Pancreas (tissue), 10 donors: ENCODE measurements at regions not wholly inside any gene's neighbourhood (a gene's known extent, or its start where the extent isn't known, plus 50 kb on each side); places are given as distances from the start of the nearest gene placed in this dataset.

Source experiments
- ATAC-seq, 4 donors: fragments of 200-7000 bp; cut with Tn5 transposase; one replicate each; pipeline versions ENCODE4 v1.8.0 to v1.9.1; 2020; ENCODE audit warnings: mild to moderate bottlenecking in 4 of 4, moderate library complexity in 4 of 4
- DNase-seq, 6 donors: peaks; one replicate each; pipeline ENCODE4 v3.0.0-alpha.2; 2020
- FAIRE-seq: peaks from 2 replicates; lab custom pipeline; 2012; peaks lifted over from hg19 to GRCh38; lab: Jason Lieb, UNC
- H3K27ac ChIP-seq, 4 donors: fragments of 200-600 bp; sonication (generic); 1 replicate in 3 of 4; 2 replicates in 1 of 4; pipeline versions ENCODE4 v1.5.0 to v1.8.0; 2020
- H3K27me3 ChIP-seq, 4 donors: fragments of 200-600 bp; one replicate each; pipeline ENCODE4 v1.8.0; 2021
- H3K36me3 ChIP-seq, 3 donors: fragments of 200-600 bp; sonication (generic) in 1 of 3; one replicate each; pipeline versions ENCODE4 v1.5.0 to v1.8.0; 2020 to 2021
- H3K4me1 ChIP-seq, 3 donors: fragments of 200-600 bp; one replicate each; pipeline ENCODE4 v1.8.0; 2021
- H3K4me3 ChIP-seq, 4 donors: fragments of 200-600 bp; sonication (generic) in 2 of 4; one replicate each; pipeline versions ENCODE4 v1.5.0 to v1.8.0; 2020 to 2021
- H3K9me3 ChIP-seq, 4 donors: fragments of 200-600 bp; one replicate each; pipeline ENCODE4 v1.8.0; 2021
- WGBS, 2 donors: extraction: QIAGEN DNeasy Blood & Tissue Kit; methylation state at CpG; one replicate each; pipeline ENCODE4 v1.1.7; 2013; 5-methylcytosine and 5-hydroxymethylcytosine counted together
- intact Hi-C, 3 donors: fragments of 100-400 bp; cut with DNase I; formaldehyde crosslinking; loops; one replicate each; pipeline versions ENCODE4 v1.11.1 to v1.14.2; 2022
- TF ChIP-seq, protein P1 (sequence below), 4 donors: fragments of 200-600 bp; sonication (generic) in 3 of 4; IDR thresholded peaks; one replicate each; pipeline versions ENCODE4 v1.5.0 to v1.8.0; 2021; ENCODE audit warnings: antibody characterized with exemption in 4 of 4
- donor health status: healthy with polysubstance abuse.
- donor health status: DM: no; HTN: no; CAD: no; lungs with moderate emphysema.
- donor health status: DM: no; HTN: no; CAD: no.
- donor health status: control.
- donor health status: control.
- donor health status: Bipolar disorder and iron deficiency.
- donor health status: DM: yes; HTN: yes; CAD: no.
- donor health status: DM: no; HTN: no; CAD: no.
- donor health status: DM: no; HTN: no; CAD: no.
- donor health status: DM: yes; HTN: yes; CAD: no.

- Histone ChIP-seq H3K4me1 (no peaks in the 10 kb centered on the region), H3K36me3 (no peaks in the 10 kb centered on the region), H3K27ac (no peak overlapping the region), H3K27me3 (no peaks in the 10 kb centered on the region), H3K4me3 (no peak overlapping the region), H3K9me3 (no peaks in the 10 kb centered on the region)
- DNase-seq, result no peak
- intact Hi-C loops, result no loop called here
- ATAC-seq, result no peak
- FAIRE-seq, result no peak
- TF ChIP-seq, protein P1, sequence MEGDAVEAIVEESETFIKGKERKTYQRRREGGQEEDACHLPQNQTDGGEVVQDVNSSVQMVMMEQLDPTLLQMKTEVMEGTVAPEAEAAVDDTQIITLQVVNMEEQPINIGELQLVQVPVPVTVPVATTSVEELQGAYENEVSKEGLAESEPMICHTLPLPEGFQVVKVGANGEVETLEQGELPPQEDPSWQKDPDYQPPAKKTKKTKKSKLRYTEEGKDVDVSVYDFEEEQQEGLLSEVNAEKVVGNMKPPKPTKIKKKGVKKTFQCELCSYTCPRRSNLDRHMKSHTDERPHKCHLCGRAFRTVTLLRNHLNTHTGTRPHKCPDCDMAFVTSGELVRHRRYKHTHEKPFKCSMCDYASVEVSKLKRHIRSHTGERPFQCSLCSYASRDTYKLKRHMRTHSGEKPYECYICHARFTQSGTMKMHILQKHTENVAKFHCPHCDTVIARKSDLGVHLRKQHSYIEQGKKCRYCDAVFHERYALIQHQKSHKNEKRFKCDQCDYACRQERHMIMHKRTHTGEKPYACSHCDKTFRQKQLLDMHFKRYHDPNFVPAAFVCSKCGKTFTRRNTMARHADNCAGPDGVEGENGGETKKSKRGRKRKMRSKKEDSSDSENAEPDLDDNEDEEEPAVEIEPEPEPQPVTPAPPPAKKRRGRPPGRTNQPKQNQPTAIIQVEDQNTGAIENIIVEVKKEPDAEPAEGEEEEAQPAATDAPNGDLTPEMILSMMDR (IDR thresholded peaks at IDR 0.05), result no peak
Measured at GRCh38 chr6:8583291-8583690, 147.9 kb upstream of the SLC35B3 start.

DNA sequence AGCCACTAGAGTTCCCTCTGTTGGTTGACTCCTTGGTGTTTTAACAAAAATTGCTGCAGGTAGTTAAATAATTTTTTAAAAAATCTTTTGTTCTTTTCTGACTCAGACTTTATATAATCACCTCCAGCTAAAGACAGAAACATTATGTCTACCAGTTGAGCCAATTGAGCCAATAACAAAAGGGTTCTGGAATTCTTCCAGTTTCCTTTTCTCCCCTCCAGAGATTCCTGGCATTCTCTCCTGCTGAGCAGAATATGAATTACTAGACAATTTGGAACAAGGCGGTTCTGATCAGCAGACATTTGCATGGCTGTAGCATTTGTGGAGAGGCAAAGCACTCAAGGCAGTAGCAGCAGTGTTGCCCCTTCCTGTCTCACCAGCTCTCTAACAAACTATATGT, 144.0 kb upstream of the SLC35B3 start:
- no peak for FAIRE-seq
- ATAC-seq, result no peak
- Histone ChIP-seq H3K27me3 (no peaks in the 10 kb centered on the region), H3K4me3 (no peak overlapping the region), H3K9me3 (no peaks in the 10 kb centered on the region), H3K27ac (no peak overlapping the region), H3K4me1 (no peaks in the 10 kb centered on the region), H3K36me3 (no peaks in the 10 kb centered on the region)
- DNase-seq, result no peak
- TF ChIP-seq, protein P1 (IDR thresholded peaks at IDR 0.05), result no peak
- intact Hi-C loops, result no loop called here
- 66 to 72% methylated on average over 1 of the region's 1 CpG for WGBS, 2 donors

- Histone ChIP-seq H3K27ac (no peak overlapping the region), H3K36me3 (no peaks in the 10 kb centered on the region), H3K9me3 (no peaks in the 10 kb centered on the region), H3K4me1 (no peaks in the 10 kb centered on the region), H3K4me3 (no peak overlapping the region), H3K27me3 (no peaks in the 10 kb centered on the region)
- WGBS, 2 donors, result 49 to 71% methylated on average over 1 of the region's 1 CpG
- FAIRE-seq (no peak), ATAC-seq (no peak), DNase-seq (no peak)
- TF ChIP-seq, protein P1 (IDR thresholded peaks at IDR 0.05), result no peak
- intact Hi-C loops, result no loop called here
Measured at GRCh38 chr6:8578006-8578405, 142.7 kb upstream of the SLC35B3 start.

DNA sequence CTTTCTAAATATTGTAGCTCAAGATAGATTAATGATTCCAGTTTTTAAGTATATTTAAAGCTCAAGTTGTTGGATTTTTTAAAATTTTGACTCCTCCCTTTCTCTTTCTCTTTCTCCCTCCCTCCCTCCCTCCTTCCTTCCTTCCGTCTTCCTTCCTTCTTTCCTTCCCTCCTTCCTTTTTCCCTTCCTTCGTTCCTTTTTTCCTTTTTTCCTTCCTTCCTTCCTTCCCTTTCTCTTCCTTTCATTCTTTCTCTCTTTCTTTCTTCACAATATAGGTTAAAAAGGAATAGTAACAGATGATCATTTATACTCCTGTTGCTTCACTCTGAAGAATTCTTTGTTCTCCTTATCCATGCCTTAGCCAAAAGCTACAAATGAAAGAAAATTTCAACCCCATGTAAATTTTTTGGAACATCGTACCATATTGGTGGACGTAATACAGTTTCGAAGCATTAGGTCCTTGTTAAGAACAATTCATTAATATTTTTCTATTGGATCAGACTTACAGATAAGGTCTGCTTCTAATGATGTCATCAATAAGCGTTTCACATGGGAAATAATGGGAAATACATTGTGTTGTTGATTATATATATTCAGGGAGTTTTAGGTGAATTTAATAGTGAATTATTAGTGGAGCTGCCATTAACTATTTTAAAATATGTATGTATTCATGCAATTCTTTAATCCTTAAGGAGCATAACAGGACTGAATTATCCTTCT, 139.6 kb upstream of the SLC35B3 start:
- Histone ChIP-seq H3K4me3 (no peak overlapping the region), H3K9me3 (no peaks in the 10 kb centered on the region), H3K4me1 (no peaks in the 10 kb centered on the region), H3K36me3 (no peaks in the 10 kb centered on the region), H3K27me3 (no peaks in the 10 kb centered on the region), H3K27ac (no peak overlapping the region)
- 80 to 86% methylated on average over 6 of the region's 6 CpGs for WGBS, 2 donors
- TF ChIP-seq, protein P1 (IDR thresholded peaks at IDR 0.05), result no peak
- FAIRE-seq (no peak), DNase-seq (no peak), ATAC-seq (no peak)
- intact Hi-C loops, result no loop called here

- FAIRE-seq, result no peak
- TF ChIP-seq, protein P1 (IDR thresholded peaks at IDR 0.05), result no peak
- Histone ChIP-seq H3K27me3 (no peaks in the 10 kb centered on the region), H3K4me3 (no peak overlapping the region), H3K4me1 (no peaks in the 10 kb centered on the region), H3K27ac (no peak overlapping the region), H3K36me3 (no peaks in the 10 kb centered on the region), H3K9me3 (no peaks in the 10 kb centered on the region)
- 94 to 100% methylated on average over 2 of the region's 2 CpGs for WGBS, 2 donors
- ATAC-seq, result no peak
- intact Hi-C loops, result no loop called here
- DNase-seq, result no peak
Measured at GRCh38 chr6:8574311-8574710, 139.0 kb upstream of the SLC35B3 start.
